Sigmoid colon (tissue), 4 donors: ENCODE measurements at regions not wholly inside any gene's neighbourhood (a gene's known extent, or its start where the extent isn't known, plus 50 kb on each side); places are given as distances from the start of the nearest gene placed in this dataset.

Source experiments
- POLR2AphosphoS5 ChIP-seq, 4 donors: sonication (generic); formaldehyde crosslinking; IDR thresholded peaks; one replicate each; pipeline ENCODE4 v1.6.1; 2017; ENCODE audit warnings: antibody characterized with exemption in 4 of 4
- TF ChIP-seq, protein P1 (sequence below), 4 experiments: fragments of 450-650 bp in 3 of 4; fragments of 200-600 bp in 1 of 4; IDR thresholded peaks; one replicate each; pipeline ENCODE4 v1.5.1; 2016 to 2019; ENCODE audit warnings: antibody characterized with exemption in 4 of 4, mild to moderate bottlenecking in 3 of 4, moderate library complexity in 2 of 4

DNA sequence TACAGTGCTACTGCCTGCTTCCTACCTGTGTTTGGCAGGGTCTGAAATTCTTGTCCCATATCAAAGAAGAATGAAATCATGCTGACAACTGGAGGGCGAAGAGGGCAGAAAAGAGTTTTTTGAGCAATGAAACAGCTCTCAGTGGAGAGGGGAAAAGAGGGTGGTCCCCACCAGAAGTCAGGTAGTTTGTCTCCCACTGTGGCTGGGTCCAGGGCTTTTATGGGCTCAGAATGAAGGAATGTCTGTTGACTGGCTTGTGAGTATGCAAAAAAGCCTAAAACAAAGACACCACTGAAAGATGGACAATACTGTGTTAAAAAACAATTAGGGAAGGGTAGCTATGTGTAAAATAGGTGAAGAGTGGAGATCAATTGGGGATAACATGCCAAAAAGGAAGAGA is 115.0 kb downstream of the ADAM29 start:
- TF ChIP-seq, protein P1, sequence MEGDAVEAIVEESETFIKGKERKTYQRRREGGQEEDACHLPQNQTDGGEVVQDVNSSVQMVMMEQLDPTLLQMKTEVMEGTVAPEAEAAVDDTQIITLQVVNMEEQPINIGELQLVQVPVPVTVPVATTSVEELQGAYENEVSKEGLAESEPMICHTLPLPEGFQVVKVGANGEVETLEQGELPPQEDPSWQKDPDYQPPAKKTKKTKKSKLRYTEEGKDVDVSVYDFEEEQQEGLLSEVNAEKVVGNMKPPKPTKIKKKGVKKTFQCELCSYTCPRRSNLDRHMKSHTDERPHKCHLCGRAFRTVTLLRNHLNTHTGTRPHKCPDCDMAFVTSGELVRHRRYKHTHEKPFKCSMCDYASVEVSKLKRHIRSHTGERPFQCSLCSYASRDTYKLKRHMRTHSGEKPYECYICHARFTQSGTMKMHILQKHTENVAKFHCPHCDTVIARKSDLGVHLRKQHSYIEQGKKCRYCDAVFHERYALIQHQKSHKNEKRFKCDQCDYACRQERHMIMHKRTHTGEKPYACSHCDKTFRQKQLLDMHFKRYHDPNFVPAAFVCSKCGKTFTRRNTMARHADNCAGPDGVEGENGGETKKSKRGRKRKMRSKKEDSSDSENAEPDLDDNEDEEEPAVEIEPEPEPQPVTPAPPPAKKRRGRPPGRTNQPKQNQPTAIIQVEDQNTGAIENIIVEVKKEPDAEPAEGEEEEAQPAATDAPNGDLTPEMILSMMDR (IDR thresholded peaks at IDR 0.05) = no peak
- TF ChIP-seq POLR2AphosphoS5 (IDR thresholded peaks at IDR 0.05) = no peak
